ENCODE measurements at regions not wholly inside any gene's neighbourhood (a gene's known extent, or its start where the extent isn't known, plus 50 kb on each side); places are given as distances from the start of the nearest gene placed in this dataset.

- Histone ChIP-seq H3K4me1 (ENCODE audit: insufficient read depth, low read length) (no peaks in the 10 kb centered on the region), H3K36me3 (ENCODE audit: insufficient read depth, low read length) (no peaks in the 10 kb centered on the region), H3K9ac (ENCODE audit: low read depth, low read length) (no peak overlapping the region), H3K9me3 (ENCODE audit: control insufficient read depth, insufficient read depth, low read length) (peaks cover 12% of the 10 kb centered on the region)
Observed at GRCh38 chr6:156030053-156030452, 574.4 kb upstream of the NOX3 start.

GRCh38 chr6:156029286-156029985 lies 573.8 kb upstream of the NOX3 start:
- Histone ChIP-seq H3K36me3 (ENCODE audit: insufficient read depth, low read length) (no peaks in the 10 kb centered on the region), H3K4me1 (ENCODE audit: insufficient read depth, low read length) (no peaks in the 10 kb centered on the region), H3K9ac (ENCODE audit: low read depth, low read length) (no peak overlapping the region), H3K9me3 (ENCODE audit: control insufficient read depth, insufficient read depth, low read length) (peaks cover 16% of the 10 kb centered on the region)

- Histone ChIP-seq H3K4me1 (ENCODE audit: insufficient read depth, low read length) (no peaks in the 10 kb centered on the region), H3K9ac (ENCODE audit: low read depth, low read length) (no peak overlapping the region), H3K36me3 (ENCODE audit: insufficient read depth, low read length) (no peaks in the 10 kb centered on the region), H3K9me3 (ENCODE audit: control insufficient read depth, insufficient read depth, low read length) (peaks cover 16% of the 10 kb centered on the region)
Observed at GRCh38 chr6:156028335-156029131, 572.9 kb upstream of the NOX3 start.

- Histone ChIP-seq H3K9ac (ENCODE audit: low read depth, low read length) (no peak overlapping the region), H3K36me3 (ENCODE audit: insufficient read depth, low read length) (no peaks in the 10 kb centered on the region), H3K9me3 (ENCODE audit: control insufficient read depth, insufficient read depth, low read length) (peaks cover 8% of the 10 kb centered on the region; the same call in 1 of the 2 replicates), H3K4me1 (ENCODE audit: insufficient read depth, low read length) (no peaks in the 10 kb centered on the region)
Observed at GRCh38 chr6:156027248-156027626, 571.6 kb upstream of the NOX3 start.

GRCh38 chr6:156026486-156027247 lies 571.0 kb upstream of the NOX3 start:
- Histone ChIP-seq H3K4me1 (ENCODE audit: insufficient read depth, low read length) (no peaks in the 10 kb centered on the region), H3K9ac (ENCODE audit: low read depth, low read length) (no peak overlapping the region), H3K36me3 (ENCODE audit: insufficient read depth, low read length) (no peaks in the 10 kb centered on the region), H3K9me3 (ENCODE audit: control insufficient read depth, insufficient read depth, low read length) (peaks cover 8% of the 10 kb centered on the region; the same call in 1 of the 2 replicates)

GRCh38 chr6:156024339-156024738 lies 568.7 kb upstream of the NOX3 start:
- Histone ChIP-seq H3K36me3 (ENCODE audit: insufficient read depth, low read length) (no peaks in the 10 kb centered on the region), H3K4me1 (ENCODE audit: insufficient read depth, low read length) (no peaks in the 10 kb centered on the region), H3K9ac (ENCODE audit: low read depth, low read length) (no peak overlapping the region), H3K9me3 (ENCODE audit: control insufficient read depth, insufficient read depth, low read length) (peaks cover 8% of the 10 kb centered on the region; the same call in 1 of the 2 replicates)

GRCh38 chr6:156021746-156022396 lies 566.2 kb upstream of the NOX3 start:
- no peaks in the 10 kb centered on the region for H3K36me3 ChIP-seq (ENCODE audit: insufficient read depth, low read length)
- H3K9ac ChIP-seq (ENCODE audit: low read depth, low read length) = no peak overlapping the region
- H3K9me3 ChIP-seq (ENCODE audit: control insufficient read depth, insufficient read depth, low read length) = peaks cover 8% of the 10 kb centered on the region; the same call in 1 of the 2 replicates
- no peaks in the 10 kb centered on the region for H3K4me1 ChIP-seq (ENCODE audit: insufficient read depth, low read length)

GRCh38 chr6:156017838-156018237 lies 562.2 kb upstream of the NOX3 start:
- no peak overlapping the region for H3K9ac ChIP-seq (ENCODE audit: low read depth, low read length)
- H3K36me3 ChIP-seq (ENCODE audit: insufficient read depth, low read length) = no peaks in the 10 kb centered on the region
- H3K4me1 ChIP-seq (ENCODE audit: insufficient read depth, low read length) = no peaks in the 10 kb centered on the region
- H3K9me3 ChIP-seq (ENCODE audit: control insufficient read depth, insufficient read depth, low read length) = no peaks in the 10 kb centered on the region

- Histone ChIP-seq H3K9ac (ENCODE audit: low read depth, low read length) (no peak overlapping the region), H3K9me3 (ENCODE audit: control insufficient read depth, insufficient read depth, low read length) (no peaks in the 10 kb centered on the region), H3K36me3 (ENCODE audit: insufficient read depth, low read length) (no peaks in the 10 kb centered on the region), H3K4me1 (ENCODE audit: insufficient read depth, low read length) (no peaks in the 10 kb centered on the region)
Observed at GRCh38 chr6:156016186-156016976, 560.7 kb upstream of the NOX3 start.

- Histone ChIP-seq H3K36me3 (ENCODE audit: insufficient read depth, low read length) (no peaks in the 10 kb centered on the region), H3K9me3 (ENCODE audit: control insufficient read depth, insufficient read depth, low read length) (0 out of 2 replicates have a peak, but pooled peaks cover 2% of the 10 kb centered on the region), H3K9ac (ENCODE audit: low read depth, low read length) (no peak overlapping the region), H3K4me1 (ENCODE audit: insufficient read depth, low read length) (no peaks in the 10 kb centered on the region)
Observed at GRCh38 chr6:156013155-156013554, 557.5 kb upstream of the NOX3 start.

GRCh38 chr6:156009656-156010055 lies 554.0 kb upstream of the NOX3 start:
- H3K36me3 ChIP-seq (ENCODE audit: insufficient read depth, low read length) = no peaks in the 10 kb centered on the region
- H3K9ac ChIP-seq (ENCODE audit: low read depth, low read length) = no peak overlapping the region
- H3K9me3 ChIP-seq (ENCODE audit: control insufficient read depth, insufficient read depth, low read length) = 0 out of 2 replicates have a peak, but pooled peaks cover 2% of the 10 kb centered on the region
- H3K4me1 ChIP-seq (ENCODE audit: insufficient read depth, low read length) = no peaks in the 10 kb centered on the region

GRCh38 chr6:156004796-156005195 lies 549.2 kb upstream of the NOX3 start:
- no peaks in the 10 kb centered on the region for H3K36me3 ChIP-seq (ENCODE audit: insufficient read depth, low read length)
- 0 out of 2 replicates have a peak, but pooled peaks cover 2% of the 10 kb centered on the region for H3K9me3 ChIP-seq (ENCODE audit: control insufficient read depth, insufficient read depth, low read length)
- no peak overlapping the region for H3K9ac ChIP-seq (ENCODE audit: low read depth, low read length)
- no peaks in the 10 kb centered on the region for H3K4me1 ChIP-seq (ENCODE audit: insufficient read depth, low read length)

- H3K9ac ChIP-seq (ENCODE audit: low read depth, low read length) = no peak overlapping the region
- no peaks in the 10 kb centered on the region for H3K9me3 ChIP-seq (ENCODE audit: control insufficient read depth, insufficient read depth, low read length)
- no peaks in the 10 kb centered on the region for H3K4me1 ChIP-seq (ENCODE audit: insufficient read depth, low read length)
- no peaks in the 10 kb centered on the region for H3K36me3 ChIP-seq (ENCODE audit: insufficient read depth, low read length)
Observed at GRCh38 chr6:155996151-155996550, 540.5 kb upstream of the NOX3 start.

All from ES-I3 (cell line).